ENCODE measurements at regions not wholly inside any gene's neighbourhood (a gene's known extent, or its start where the extent isn't known, plus 50 kb on each side); places are given as distances from the start of the nearest gene placed in this dataset.

DNA sequence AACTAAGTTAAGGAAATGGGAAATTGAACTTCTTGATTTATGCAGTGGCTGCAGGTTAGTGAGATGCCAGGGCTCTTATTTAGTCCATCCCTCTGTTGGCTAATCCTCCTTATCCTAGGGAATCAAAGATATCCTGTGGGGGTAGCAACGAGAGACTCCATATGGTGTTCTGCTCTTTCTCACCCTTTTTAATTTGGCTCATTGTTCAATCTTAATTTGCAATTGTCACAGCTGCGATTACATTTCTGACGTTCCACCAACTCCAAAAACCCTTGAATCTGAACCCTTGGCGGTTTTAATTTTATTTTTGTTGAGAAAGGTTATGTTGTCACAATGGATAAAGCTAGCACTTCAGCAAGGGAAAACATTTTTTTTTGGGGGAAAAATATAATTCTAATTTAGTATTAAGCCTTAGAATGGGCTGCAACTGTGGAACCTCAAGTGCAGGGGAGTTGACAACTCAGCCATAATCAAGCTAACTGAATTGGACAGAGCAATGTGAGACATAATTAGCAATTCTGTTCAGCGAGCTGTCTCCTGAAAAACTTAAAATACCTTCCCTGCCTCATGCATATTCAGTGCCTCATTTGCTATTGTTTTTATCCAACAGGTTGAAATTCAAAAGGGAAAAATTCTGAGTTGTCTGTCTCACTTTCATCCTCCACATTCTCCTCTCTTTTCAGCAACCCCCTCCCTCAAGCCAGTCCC, 91.3 kb downstream of the MAT2B start:
- Histone ChIP-seq H3K9me3 (ENCODE audit: control insufficient read depth in 1 of 2, low read length in 2 of 2) (peaks cover 0 to 3% of the 10 kb centered on the region in 2 donors), H3K36me3 (ENCODE audit: control insufficient read depth in 1 of 2, insufficient read depth in 2 of 2, low read length in 2 of 2) (no peaks in the 10 kb centered on the region), H3K4me1 (ENCODE audit: control insufficient read depth in 1 of 2, insufficient read depth in 2 of 2, low read length in 2 of 2) (no peaks in the 10 kb centered on the region), H3K27me3 (ENCODE audit: low read depth, low read length) (no peaks in the 10 kb centered on the region), H3K27ac (ENCODE audit: low read length) (no peak overlapping the region), H3K4me3 (ENCODE audit: low read depth in 1 of 2, low read length in 2 of 2) (no peak overlapping the region)

DNA sequence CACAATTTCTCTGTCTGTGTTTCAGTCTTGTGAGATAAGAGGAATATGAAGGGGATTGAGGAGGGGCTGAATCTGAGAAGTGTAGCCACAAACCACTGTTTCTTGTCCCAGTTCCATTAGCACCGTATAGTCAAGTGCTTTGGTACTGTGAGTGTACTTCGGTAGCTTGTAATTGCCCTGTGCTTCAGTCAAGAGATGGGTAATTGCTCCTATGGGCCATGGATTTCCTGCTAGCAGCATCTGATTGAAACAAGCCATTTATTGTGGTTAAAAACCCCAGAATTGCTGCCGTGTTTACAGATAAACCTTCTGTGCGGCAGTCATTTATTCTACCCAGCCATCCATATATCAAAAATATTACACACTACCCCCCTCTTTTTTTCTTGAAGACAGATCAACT, 98.6 kb downstream of the MAT2B start:
- no peaks in the 10 kb centered on the region for H3K36me3 ChIP-seq (ENCODE audit: control insufficient read depth in 1 of 2, insufficient read depth in 2 of 2, low read length in 2 of 2)
- H3K4me1 ChIP-seq (ENCODE audit: control insufficient read depth in 1 of 2, insufficient read depth in 2 of 2, low read length in 2 of 2), result no peaks in the 10 kb centered on the region
- no peak overlapping the region for H3K4me3 ChIP-seq (ENCODE audit: low read depth in 1 of 2, low read length in 2 of 2)
- H3K9me3 ChIP-seq (ENCODE audit: control insufficient read depth in 1 of 2, low read length in 2 of 2), result no peaks in the 10 kb centered on the region
- no peaks in the 10 kb centered on the region for H3K27me3 ChIP-seq (ENCODE audit: low read depth, low read length)
- no peak overlapping the region for H3K27ac ChIP-seq (ENCODE audit: low read length)

DNA sequence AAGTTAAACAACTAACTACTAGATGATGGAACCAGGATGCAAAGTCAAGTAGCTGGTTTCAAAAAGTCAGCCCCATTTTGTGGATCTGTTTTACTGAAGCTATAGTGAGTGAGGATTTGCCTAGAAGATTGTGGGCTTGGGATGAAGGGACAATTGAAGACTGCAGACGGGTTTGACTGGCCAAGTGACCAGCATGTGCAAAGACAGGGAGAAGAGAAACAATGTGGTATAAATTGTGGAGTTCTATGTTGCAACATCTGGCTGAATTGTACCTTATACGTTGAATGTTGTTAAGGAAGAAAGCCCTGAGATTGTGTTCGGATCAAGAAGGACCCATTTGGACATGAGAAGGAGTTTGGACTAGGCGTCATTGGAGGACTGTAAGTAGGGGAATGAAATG, 101.8 kb downstream of the MAT2B start:
- no peak overlapping the region for H3K27ac ChIP-seq (ENCODE audit: low read length)

DNA sequence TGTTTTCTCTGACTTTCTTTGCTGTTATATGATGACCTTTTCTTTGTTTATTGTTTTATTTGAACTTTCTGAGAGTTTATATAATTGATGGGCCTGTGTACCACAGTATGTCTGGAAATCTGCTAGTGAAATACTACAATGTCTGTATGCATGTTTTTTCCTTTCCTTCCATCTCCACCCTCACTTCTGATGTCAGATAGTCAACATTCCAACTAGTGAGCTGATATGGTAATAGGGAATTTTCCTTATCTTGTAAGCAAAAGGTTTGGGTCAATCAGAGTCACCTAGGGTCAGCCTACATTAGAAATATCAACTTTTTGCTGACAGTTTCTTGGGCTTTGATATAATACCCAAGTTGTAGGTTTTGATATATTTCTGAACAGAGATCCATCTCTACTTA, 103.2 kb downstream of the MAT2B start:
- H3K27ac ChIP-seq (ENCODE audit: low read length), result no peak overlapping the region
- H3K9me3 ChIP-seq (ENCODE audit: control insufficient read depth in 1 of 2, low read length in 2 of 2), result no peaks in the 10 kb centered on the region
- no peaks in the 10 kb centered on the region for H3K4me1 ChIP-seq (ENCODE audit: control insufficient read depth in 1 of 2, insufficient read depth in 2 of 2, low read length in 2 of 2)
- H3K4me3 ChIP-seq (ENCODE audit: low read depth in 1 of 2, low read length in 2 of 2), result no peak overlapping the region
- no peaks in the 10 kb centered on the region for H3K27me3 ChIP-seq (ENCODE audit: low read depth, low read length)
- H3K36me3 ChIP-seq (ENCODE audit: control insufficient read depth in 1 of 2, insufficient read depth in 2 of 2, low read length in 2 of 2), result no peaks in the 10 kb centered on the region

More for the DNA sequence above, 101.8 kb downstream of the MAT2B start:
- Histone ChIP-seq H3K27me3 (ENCODE audit: low read depth, low read length) (no peaks in the 10 kb centered on the region), H3K4me3 (ENCODE audit: low read depth in 1 of 2, low read length in 2 of 2) (no peak overlapping the region), H3K4me1 (ENCODE audit: control insufficient read depth in 1 of 2, insufficient read depth in 2 of 2, low read length in 2 of 2) (no peaks in the 10 kb centered on the region), H3K36me3 (ENCODE audit: control insufficient read depth in 1 of 2, insufficient read depth in 2 of 2, low read length in 2 of 2) (no peaks in the 10 kb centered on the region), H3K9me3 (ENCODE audit: control insufficient read depth in 1 of 2, low read length in 2 of 2) (no peaks in the 10 kb centered on the region)

DNA sequence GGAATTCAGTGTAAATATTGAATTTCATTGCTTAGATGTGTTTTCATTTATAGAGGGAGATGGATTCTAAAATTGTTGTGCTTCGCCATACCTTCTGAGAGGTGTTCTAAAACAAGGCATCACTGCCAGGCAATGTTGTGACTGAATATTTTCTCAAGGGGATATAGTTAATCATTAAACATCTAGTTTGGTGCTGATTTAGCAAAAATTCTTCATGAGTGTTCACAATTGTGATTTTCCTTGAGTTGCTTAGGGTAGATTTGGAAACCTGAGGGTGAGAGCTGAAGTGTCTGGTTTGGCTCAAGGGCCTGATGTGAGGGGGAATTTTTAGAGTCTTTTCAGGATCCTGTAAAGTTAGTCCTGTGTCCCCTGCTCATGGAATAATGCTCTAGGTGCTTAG, 104.5 kb downstream of the MAT2B start:
- no peaks in the 10 kb centered on the region for H3K4me1 ChIP-seq (ENCODE audit: control insufficient read depth in 1 of 2, insufficient read depth in 2 of 2, low read length in 2 of 2)
- no peaks in the 10 kb centered on the region for H3K27me3 ChIP-seq (ENCODE audit: low read depth, low read length)
- H3K36me3 ChIP-seq (ENCODE audit: control insufficient read depth in 1 of 2, insufficient read depth in 2 of 2, low read length in 2 of 2), result no peaks in the 10 kb centered on the region
- H3K9me3 ChIP-seq (ENCODE audit: control insufficient read depth in 1 of 2, low read length in 2 of 2), result no peaks in the 10 kb centered on the region
- no peak overlapping the region for H3K27ac ChIP-seq (ENCODE audit: low read length)
- no peak overlapping the region for H3K4me3 ChIP-seq (ENCODE audit: low read depth in 1 of 2, low read length in 2 of 2)

DNA sequence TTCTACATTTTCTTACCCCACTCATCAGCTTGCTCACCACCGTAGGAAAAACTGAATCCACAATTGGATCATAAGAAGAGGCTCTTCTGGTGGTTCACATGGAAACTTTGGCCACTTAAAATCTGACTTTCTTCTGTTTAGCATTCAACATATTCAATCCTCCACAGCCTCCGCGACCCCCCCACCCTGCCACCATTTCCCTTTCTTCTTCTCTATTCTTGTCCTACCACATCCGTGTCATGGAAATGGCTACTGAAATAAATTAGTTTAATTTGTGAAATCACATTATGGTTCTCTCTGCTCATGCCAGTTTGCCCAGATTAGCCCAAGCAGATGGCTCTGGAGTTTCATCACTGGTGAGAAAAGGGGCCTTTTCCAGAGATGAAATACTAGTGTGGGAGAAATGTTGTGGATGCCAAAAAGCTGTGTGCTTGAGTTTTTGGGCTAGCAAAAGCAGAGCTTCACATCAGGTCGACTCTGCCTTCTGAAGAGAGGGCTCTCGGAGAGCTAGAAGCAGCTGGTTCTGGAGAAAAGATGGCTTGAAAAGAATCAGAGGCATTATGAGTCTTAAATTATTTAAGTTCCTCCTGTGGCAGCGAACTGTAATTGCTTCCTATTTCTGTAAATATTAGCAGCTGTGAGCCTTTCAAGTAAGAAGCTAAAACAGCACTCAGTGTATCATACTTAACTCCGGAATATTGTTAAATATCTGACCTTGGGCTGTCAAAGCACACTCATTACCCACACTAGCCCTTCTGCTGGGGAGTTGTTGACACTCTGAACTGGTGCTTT, 107.1 kb downstream of the MAT2B start:
- Histone ChIP-seq H3K4me1 (ENCODE audit: control insufficient read depth in 1 of 2, insufficient read depth in 2 of 2, low read length in 2 of 2) (no peaks in the 10 kb centered on the region), H3K27me3 (ENCODE audit: low read depth, low read length) (no peaks in the 10 kb centered on the region), H3K27ac (ENCODE audit: low read length) (no peak overlapping the region), H3K9me3 (ENCODE audit: control insufficient read depth in 1 of 2, low read length in 2 of 2) (no peaks in the 10 kb centered on the region), H3K4me3 (ENCODE audit: low read depth in 1 of 2, low read length in 2 of 2) (no peak overlapping the region), H3K36me3 (ENCODE audit: control insufficient read depth in 1 of 2, insufficient read depth in 2 of 2, low read length in 2 of 2) (no peaks in the 10 kb centered on the region)

DNA sequence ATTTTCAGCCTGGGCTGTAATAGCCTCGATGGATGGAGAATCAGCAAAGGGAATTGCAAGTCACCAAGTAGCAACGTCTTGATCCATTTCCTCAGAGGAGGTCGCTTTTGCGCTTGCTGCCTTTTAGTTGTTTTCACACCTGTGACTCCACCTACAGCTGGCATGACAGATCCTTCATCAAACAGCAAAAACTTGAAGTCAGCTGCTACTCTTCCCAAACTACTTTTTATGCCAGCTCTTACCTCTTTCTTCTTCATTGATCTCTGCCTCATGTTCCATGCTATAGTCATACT, 107.7 kb downstream of the MAT2B start:
- no peaks in the 10 kb centered on the region for H3K27me3 ChIP-seq (ENCODE audit: low read depth, low read length)
- no peaks in the 10 kb centered on the region for H3K9me3 ChIP-seq (ENCODE audit: control insufficient read depth in 1 of 2, low read length in 2 of 2)
- no peak overlapping the region for H3K4me3 ChIP-seq (ENCODE audit: low read depth in 1 of 2, low read length in 2 of 2)
- no peaks in the 10 kb centered on the region for H3K36me3 ChIP-seq (ENCODE audit: control insufficient read depth in 1 of 2, insufficient read depth in 2 of 2, low read length in 2 of 2)
- no peaks in the 10 kb centered on the region for H3K4me1 ChIP-seq (ENCODE audit: control insufficient read depth in 1 of 2, insufficient read depth in 2 of 2, low read length in 2 of 2)
- H3K27ac ChIP-seq (ENCODE audit: low read length), result no peak overlapping the region

DNA sequence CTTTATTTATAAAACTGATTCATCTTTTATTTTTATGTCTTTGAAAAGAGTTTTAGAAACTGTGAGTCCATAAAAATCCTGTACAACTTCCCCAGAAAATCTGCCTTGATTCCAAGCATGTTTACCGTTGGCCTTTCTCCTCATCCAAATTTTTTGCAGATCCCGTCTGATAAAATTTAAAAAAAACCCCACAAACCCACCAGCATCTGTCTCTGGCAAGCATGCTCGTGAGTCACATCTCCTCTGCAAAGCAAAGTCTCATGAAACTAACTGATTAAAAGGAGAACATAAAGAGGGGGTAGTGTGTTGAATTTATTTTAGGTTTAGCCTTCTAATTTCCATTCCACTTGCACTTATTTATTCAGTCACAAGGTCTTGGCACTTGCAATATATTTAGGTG, 109.4 kb downstream of the MAT2B start:
- Histone ChIP-seq H3K4me1 (ENCODE audit: control insufficient read depth in 1 of 2, insufficient read depth in 2 of 2, low read length in 2 of 2) (no peaks in the 10 kb centered on the region), H3K27me3 (ENCODE audit: low read depth, low read length) (no peaks in the 10 kb centered on the region), H3K4me3 (ENCODE audit: low read depth in 1 of 2, low read length in 2 of 2) (no peak overlapping the region), H3K27ac (ENCODE audit: low read length) (no peak overlapping the region), H3K9me3 (ENCODE audit: control insufficient read depth in 1 of 2, low read length in 2 of 2) (no peaks in the 10 kb centered on the region), H3K36me3 (ENCODE audit: control insufficient read depth in 1 of 2, insufficient read depth in 2 of 2, low read length in 2 of 2) (no peaks in the 10 kb centered on the region)

DNA sequence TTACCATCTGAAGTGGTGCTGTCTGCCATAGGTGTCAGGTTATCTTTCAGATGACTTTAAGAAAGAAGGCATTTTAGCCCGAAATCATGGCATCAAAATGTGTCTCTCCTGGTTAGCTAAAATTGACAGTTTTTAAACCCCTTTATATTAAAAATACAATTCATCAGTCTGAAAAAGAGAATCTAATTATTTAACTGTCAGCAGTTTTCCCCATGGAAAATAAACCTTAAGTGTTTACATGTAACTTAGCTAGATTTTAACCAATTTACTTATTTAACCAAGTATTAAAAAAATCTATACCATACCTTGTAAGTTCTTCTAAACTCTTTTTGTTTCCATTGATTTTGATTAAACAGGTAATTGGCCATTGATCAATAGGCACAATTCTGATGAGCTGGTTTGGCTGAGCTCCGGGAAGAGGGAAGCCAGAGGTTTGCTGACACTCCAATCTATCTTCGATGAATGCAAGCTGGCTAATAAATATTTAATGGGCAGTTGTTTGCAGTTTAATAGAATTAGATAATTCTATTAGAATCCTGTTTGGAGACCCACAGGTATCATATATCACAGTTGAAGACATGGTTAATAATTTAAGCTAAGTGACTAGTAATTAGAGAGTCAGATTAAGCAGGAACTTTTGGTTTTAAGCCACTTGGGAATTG, 114.0 kb downstream of the MAT2B start:
- Histone ChIP-seq H3K36me3 (ENCODE audit: control insufficient read depth in 1 of 2, insufficient read depth in 2 of 2, low read length in 2 of 2) (no peaks in the 10 kb centered on the region), H3K4me3 (ENCODE audit: low read depth in 1 of 2, low read length in 2 of 2) (no peak overlapping the region), H3K27me3 (ENCODE audit: low read depth, low read length) (no peaks in the 10 kb centered on the region), H3K4me1 (ENCODE audit: control insufficient read depth in 1 of 2, insufficient read depth in 2 of 2, low read length in 2 of 2) (no peaks in the 10 kb centered on the region), H3K27ac (ENCODE audit: low read length) (no peak overlapping the region), H3K9me3 (ENCODE audit: control insufficient read depth in 1 of 2, low read length in 2 of 2) (no peaks in the 10 kb centered on the region)

DNA sequence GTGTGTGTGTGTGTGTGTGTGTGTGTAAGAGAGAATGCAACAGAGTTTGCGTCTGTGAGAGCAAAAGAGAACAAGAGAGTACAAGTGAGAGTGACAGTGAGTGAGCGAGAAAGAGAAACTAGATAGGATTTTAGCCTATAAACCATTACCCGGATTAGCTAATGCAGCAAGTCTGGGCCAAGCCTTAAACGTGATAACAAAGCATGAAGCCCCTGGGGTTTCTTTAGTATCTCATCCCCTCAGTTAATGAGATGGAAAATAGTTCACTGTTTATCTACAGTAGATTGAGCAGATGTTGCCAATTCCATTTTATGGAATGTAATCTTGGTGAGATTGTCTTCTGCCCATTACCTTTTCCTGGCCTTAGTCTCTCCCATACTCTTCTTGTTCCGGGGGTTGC, 114.5 kb downstream of the MAT2B start:
- Histone ChIP-seq H3K36me3 (ENCODE audit: control insufficient read depth in 1 of 2, insufficient read depth in 2 of 2, low read length in 2 of 2) (no peaks in the 10 kb centered on the region), H3K4me3 (ENCODE audit: low read depth in 1 of 2, low read length in 2 of 2) (no peak overlapping the region), H3K9me3 (ENCODE audit: control insufficient read depth in 1 of 2, low read length in 2 of 2) (no peaks in the 10 kb centered on the region), H3K4me1 (ENCODE audit: control insufficient read depth in 1 of 2, insufficient read depth in 2 of 2, low read length in 2 of 2) (no peaks in the 10 kb centered on the region), H3K27ac (ENCODE audit: low read length) (no peak overlapping the region), H3K27me3 (ENCODE audit: low read depth, low read length) (no peaks in the 10 kb centered on the region)

DNA sequence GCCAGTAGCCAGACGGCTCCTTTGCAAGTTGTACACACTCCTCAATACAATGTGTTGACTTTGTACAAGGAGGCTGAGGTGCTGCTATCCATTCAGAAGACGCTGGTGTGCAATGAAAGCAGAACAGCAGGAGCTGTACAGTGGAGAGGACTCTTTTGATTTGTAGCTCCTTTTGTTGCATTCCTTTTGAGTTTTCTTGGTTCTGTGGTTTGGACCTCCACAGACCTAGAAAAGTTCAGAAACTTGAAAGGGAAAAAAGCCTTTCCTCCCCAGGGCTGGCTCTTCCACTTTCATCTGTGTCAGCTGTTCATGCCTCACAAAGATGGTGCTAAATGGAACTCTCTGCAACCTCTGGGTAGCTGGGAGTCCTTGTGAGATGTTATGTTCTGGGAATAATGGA, 117.4 kb downstream of the MAT2B start:
- Histone ChIP-seq H3K27ac (ENCODE audit: low read length) (no peak overlapping the region), H3K9me3 (ENCODE audit: control insufficient read depth in 1 of 2, low read length in 2 of 2) (no peaks in the 10 kb centered on the region), H3K4me1 (ENCODE audit: control insufficient read depth in 1 of 2, insufficient read depth in 2 of 2, low read length in 2 of 2) (no peaks in the 10 kb centered on the region), H3K4me3 (ENCODE audit: low read depth in 1 of 2, low read length in 2 of 2) (no peak overlapping the region), H3K36me3 (ENCODE audit: control insufficient read depth in 1 of 2, insufficient read depth in 2 of 2, low read length in 2 of 2) (no peaks in the 10 kb centered on the region), H3K27me3 (ENCODE audit: low read depth, low read length) (no peaks in the 10 kb centered on the region)

Measured in muscle layer of duodenum (tissue), 2 donors.